Mesenchymal stem cell (in vitro differentiated cells and primary cell): ENCODE measurements at regions not wholly inside any gene's neighbourhood (a gene's known extent, or its start where the extent isn't known, plus 50 kb on each side); places are given as distances from the start of the nearest gene placed in this dataset. TPM values are rescaled to one million over a fixed set of nuclear protein-coding genes. Genes with fewer than 3 reads are reported as not detected.

Experiments
- small RNA-seq: library from polyadenylated mRNA; stranded (forward); fragments of <200 nt; extraction: miRNeasy Mini kit (QIAGEN cat#:217004); gene quantifications from one replicate; pipeline ENCODE3, GENCODE V24; 2013; ENCODE audit warnings: low read depth

Small RNAs in the stretch of these regions (small RNA-seq; reads per million reads assigned to genes)
- gene RN7SL356P = not detected
